ENCODE measurements at regions not wholly inside any gene's neighbourhood (a gene's known extent, or its start where the extent isn't known, plus 50 kb on each side); places are given as distances from the start of the nearest gene placed in this dataset.

DNA sequence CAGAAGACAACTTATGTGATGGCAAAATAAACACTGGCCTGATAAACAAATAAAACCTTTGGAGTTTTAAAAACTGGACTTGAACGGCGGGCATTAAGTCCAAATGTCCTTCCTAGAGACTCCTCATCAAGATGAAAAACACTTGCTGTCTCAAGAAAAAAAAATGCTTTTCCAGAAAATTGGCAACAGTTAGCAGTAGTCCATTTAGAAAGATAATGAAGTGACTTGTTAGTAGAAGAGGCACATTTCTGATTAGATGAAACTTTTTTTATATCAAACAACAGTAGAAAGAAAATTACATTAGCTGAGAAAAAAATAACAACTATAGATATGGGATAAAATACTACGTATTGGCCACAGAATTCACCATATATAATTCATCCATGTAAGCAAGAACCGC lies 1750.7 kb upstream of the PCDH20 start:
- in situ Hi-C loops (cut with MboI; ENCODE audit: low pct_unique_long_range_greater_than_20kb, low sequenced_read_pairs): no loop called here
- no peak for DNase-seq

GRCh38 chr13:63163903-63164302 lies 1748.3 kb upstream of the PCDH20 start:
- DNase-seq: no peak
- in situ Hi-C loops (cut with MboI; ENCODE audit: low pct_unique_long_range_greater_than_20kb, low sequenced_read_pairs): no loop called here

DNA sequence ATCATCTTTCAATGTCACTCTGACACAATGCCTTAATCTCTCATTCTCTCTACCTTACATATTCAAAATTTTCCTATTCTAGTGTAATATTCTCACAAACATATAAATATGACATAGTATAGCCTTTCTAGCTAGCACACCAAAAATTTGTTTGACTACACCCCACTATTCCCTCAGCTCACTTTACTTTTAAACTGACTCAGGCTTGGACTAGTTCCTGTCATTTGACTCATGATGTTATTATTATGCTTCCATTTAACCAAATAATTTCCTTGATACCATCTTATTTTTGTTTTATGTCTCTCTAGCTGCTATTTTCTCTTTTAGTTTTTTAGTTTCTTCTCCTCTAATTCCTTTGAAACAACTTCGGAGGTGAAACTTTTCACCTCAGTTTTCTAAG lies 1745.6 kb upstream of the PCDH20 start:
- DNase-seq: no peak
- in situ Hi-C loops (cut with MboI; ENCODE audit: low pct_unique_long_range_greater_than_20kb, low sequenced_read_pairs): no loop called here

GRCh38 chr13:63156816-63157215 lies 1741.2 kb upstream of the PCDH20 start:
- no peak for DNase-seq
- in situ Hi-C loops (cut with MboI; ENCODE audit: low pct_unique_long_range_greater_than_20kb, low sequenced_read_pairs): no loop called here

DNA sequence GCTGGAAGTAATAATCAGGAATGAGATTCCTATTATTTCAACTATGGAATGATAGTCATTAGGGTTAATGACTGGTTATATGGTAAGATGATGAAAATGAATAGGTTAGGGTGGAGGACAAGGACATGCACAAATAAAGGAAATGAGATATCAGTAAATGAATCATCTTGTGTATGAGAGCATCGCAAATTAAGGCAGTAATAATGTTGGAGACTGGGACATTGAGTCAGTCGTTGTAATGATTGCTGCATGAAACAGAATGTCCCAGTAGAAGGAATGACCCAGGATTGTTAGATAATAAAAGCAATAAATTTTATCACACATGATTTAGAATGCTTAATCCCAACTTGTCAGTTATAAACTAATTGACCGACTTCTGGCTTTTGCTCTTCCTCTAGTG lies 1733.7 kb upstream of the PCDH20 start:
- in situ Hi-C loops (cut with MboI; ENCODE audit: low pct_unique_long_range_greater_than_20kb, low sequenced_read_pairs): no loop called here
- no peak for DNase-seq

GRCh38 chr13:63139277-63139676 lies 1723.6 kb upstream of the PCDH20 start:
- no peak for DNase-seq
- in situ Hi-C loops (cut with MboI; ENCODE audit: low pct_unique_long_range_greater_than_20kb, low sequenced_read_pairs): no loop called here

DNA sequence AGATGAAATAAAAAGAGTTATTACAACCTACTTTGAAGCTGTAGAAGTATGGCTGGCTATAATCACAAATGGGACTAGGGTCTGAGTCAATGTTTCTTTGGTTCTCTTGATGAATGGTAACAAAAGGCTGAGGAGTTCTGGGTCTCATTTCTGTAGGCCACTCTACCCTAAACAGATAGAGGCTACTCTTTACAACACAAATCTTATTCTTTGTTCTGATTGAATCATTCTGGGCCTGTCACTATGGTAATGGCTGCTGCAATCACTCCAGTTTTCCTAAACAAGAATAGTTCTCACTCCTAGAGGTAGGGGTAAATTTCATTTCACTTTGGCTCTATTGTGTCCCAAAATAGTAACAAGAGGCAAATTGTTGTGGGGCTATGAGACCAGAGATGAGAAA lies 1714.3 kb upstream of the PCDH20 start:
- in situ Hi-C loops (cut with MboI; ENCODE audit: low pct_unique_long_range_greater_than_20kb, low sequenced_read_pairs): no loop called here
- no peak for DNase-seq

GRCh38 chr13:63128716-63129115 lies 1713.1 kb upstream of the PCDH20 start:
- DNase-seq: no peak
- in situ Hi-C loops (cut with MboI; ENCODE audit: low pct_unique_long_range_greater_than_20kb, low sequenced_read_pairs): no loop called here

- in situ Hi-C loops (cut with MboI; ENCODE audit: low pct_unique_long_range_greater_than_20kb, low sequenced_read_pairs): no loop called here
- DNase-seq: no peak
Observed at GRCh38 chr13:63124863-63125262, 1709.2 kb upstream of the PCDH20 start.

DNA sequence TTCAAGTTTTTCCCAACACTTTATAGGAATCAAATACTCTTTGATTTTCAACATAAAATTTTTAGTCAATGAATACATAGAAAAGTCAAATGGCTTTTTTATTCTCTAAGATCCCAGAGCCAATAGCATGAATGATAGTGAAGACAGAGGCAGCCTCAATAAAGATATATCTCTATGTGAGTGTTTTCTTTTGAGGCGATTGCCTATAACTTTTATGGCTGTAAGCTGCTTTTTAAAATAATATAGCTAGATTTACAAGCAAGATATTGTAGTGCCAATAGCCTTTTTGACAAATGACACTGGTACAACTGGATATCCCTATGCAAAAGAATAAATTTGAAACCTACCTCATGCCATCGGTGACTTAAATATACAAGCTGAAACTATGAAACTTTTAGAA lies 1705.2 kb upstream of the PCDH20 start:
- DNase-seq: no peak
- in situ Hi-C loops (cut with MboI; ENCODE audit: low pct_unique_long_range_greater_than_20kb, low sequenced_read_pairs): no loop called here

- no peak for DNase-seq
- in situ Hi-C loops (cut with MboI; ENCODE audit: low pct_unique_long_range_greater_than_20kb, low sequenced_read_pairs): no loop called here
Observed at GRCh38 chr13:63117710-63118109, 1702.1 kb upstream of the PCDH20 start.

GRCh38 chr13:63112799-63113395 lies 1697.2 kb upstream of the PCDH20 start:
- no peak for DNase-seq
- in situ Hi-C loops (cut with MboI; ENCODE audit: low pct_unique_long_range_greater_than_20kb, low sequenced_read_pairs): no loop called here

- in situ Hi-C loops (cut with MboI; ENCODE audit: low pct_unique_long_range_greater_than_20kb, low sequenced_read_pairs): no loop called here
- no peak for DNase-seq
Observed at GRCh38 chr13:63110466-63110865, 1694.8 kb upstream of the PCDH20 start.

DNA sequence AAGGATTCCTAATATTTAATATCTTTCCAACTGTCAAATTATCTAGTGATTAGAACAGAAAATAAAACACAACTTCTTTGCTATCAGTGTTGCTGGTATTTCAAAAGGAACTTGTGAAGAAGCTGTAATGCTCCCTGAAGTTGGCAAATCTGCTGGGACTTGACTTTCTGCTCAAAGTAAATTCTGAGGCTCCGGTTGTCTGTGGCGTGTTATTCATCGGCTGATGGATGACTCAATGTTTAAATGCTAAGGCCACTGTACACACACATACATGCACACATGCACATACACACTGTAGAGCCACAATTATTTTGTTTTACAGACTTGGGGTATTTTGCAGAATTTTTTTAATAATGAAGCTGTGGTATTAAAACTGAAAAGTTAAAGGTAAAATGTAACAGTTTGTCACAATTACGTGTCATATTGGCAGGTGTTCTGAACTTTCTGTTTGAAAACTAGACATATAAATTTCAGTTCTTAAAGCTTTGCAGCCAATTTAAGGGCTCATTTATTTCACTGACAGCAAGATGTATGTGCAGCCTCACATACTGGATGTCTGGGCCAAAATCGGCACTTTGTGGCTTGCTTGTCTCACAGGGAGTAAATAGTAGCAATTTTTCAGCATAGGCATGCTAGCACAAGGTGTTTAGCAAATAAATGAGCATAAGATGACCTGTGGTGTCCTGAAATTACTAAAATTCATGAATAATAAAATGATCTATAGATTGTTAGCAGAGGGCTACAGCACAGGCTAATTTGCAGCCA lies 1691.7 kb upstream of the PCDH20 start:
- no peak for DNase-seq
- in situ Hi-C loops (cut with MboI; ENCODE audit: low pct_unique_long_range_greater_than_20kb, low sequenced_read_pairs): no loop called here

GRCh38 chr13:63094717-63095116 lies 1679.1 kb upstream of the PCDH20 start:
- in situ Hi-C loops (cut with MboI; ENCODE audit: low pct_unique_long_range_greater_than_20kb, low sequenced_read_pairs): no loop called here
- no peak for DNase-seq

GRCh38 chr13:63093907-63094469 lies 1678.3 kb upstream of the PCDH20 start:
- DNase-seq: no peak
- in situ Hi-C loops (cut with MboI; ENCODE audit: low pct_unique_long_range_greater_than_20kb, low sequenced_read_pairs): no loop called here

GRCh38 chr13:63092456-63092855 lies 1676.8 kb upstream of the PCDH20 start:
- in situ Hi-C loops (cut with MboI; ENCODE audit: low pct_unique_long_range_greater_than_20kb, low sequenced_read_pairs): no loop called here
- DNase-seq: no peak

DNA sequence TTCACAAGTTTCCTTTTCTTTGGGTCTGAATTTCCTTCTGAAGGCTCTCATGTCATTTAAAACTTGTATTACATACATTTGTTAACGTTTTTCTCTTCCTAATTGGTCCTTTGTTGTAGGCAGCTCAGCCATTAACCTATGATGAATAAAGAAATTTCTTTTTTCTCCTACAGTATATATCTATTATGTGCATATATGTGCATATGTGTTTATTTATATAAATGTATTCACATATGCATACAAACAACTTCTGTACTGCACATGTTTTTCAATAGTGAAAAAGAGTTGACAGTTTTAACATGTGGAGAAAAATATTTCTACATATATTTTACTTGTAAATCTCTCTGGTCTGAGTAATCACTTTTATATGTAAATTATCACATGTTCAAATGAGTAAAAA lies 1674.9 kb upstream of the PCDH20 start:
- in situ Hi-C loops (cut with MboI; ENCODE audit: low pct_unique_long_range_greater_than_20kb, low sequenced_read_pairs): no loop called here
- no peak for DNase-seq

DNA sequence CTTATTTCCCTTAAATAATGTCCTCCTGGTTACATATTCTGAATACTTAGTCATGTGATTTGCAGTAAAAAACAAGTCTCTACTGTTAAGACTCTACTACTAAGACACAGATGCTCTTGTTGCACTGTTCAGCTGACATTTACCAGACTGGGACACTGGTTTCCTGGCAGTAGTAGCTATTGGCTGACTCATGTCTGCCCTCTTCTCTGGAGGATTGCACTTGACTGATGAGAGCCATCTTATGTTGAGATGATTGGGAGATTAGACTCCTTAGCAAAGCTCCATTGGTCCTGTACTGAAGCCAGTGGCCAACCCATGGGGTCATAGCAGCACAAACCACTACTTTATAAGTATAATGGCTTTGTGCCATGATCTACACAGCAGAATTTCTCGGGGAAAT lies 1672.6 kb upstream of the PCDH20 start:
- in situ Hi-C loops (cut with MboI; ENCODE audit: low pct_unique_long_range_greater_than_20kb, low sequenced_read_pairs): no loop called here
- DNase-seq: no peak

DNA sequence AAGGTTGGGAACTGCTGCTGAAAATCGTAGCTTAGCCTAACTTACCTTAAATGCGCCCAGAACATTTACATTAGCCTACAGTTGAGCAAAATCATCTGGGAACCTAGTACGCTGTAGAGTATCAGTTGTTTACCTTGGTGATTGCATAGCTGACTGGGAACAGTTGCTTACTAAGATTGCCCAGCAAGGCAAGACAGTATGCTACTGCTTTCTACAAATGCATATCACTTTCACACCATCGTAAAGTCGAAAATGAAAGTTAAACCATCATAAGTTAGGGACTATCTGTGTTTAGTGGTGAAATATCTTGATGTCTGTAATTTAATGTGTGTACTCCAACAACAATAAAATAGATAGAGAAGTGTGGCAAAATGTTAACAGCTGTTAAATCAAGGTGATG lies 1670.6 kb upstream of the PCDH20 start:
- in situ Hi-C loops (cut with MboI; ENCODE audit: low pct_unique_long_range_greater_than_20kb, low sequenced_read_pairs): no loop called here
- no peak for DNase-seq

DNA sequence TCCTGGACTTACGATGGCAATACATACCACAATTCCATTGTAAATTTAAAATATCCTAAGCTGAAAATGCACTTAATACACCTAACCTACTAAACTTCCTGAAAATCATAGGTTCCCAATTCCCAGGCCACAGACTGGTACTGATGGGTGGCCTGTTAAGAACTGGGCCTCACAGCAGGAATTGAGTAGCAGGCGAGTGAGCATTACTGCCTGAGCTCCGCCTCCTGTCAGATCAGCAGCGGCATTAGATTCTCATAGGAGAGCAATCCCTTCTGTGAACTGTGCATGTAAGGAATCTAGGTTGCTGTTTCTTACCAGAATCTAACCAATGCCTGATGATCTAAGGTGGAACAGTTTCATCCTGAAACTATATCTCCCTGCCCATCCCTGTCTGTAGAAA lies 1670.2 kb upstream of the PCDH20 start:
- in situ Hi-C loops (cut with MboI; ENCODE audit: low pct_unique_long_range_greater_than_20kb, low sequenced_read_pairs): no loop called here
- no peak for DNase-seq

Measured in KBM-7 (cell line).